Common myeloid progenitor, CD34-positive (primary cell): ENCODE measurements at regions not wholly inside any gene's neighbourhood (a gene's known extent, or its start where the extent isn't known, plus 50 kb on each side); places are given as distances from the start of the nearest gene placed in this dataset.

ENCODE experiments used
- CTCF ChIA-PET: fragments of 350-600 bp; sonication (Branson Sonifier 250); formaldehyde crosslinking; loops from one replicate; lab custom pipeline; 2021; ENCODE audit warnings: antibody characterized with exemption; lab: Charles Lee
- POLR2A ChIA-PET: fragments of 350-600 bp; sonication (Branson Sonifier 250); formaldehyde crosslinking; loops from one replicate; lab custom pipeline; 2021; ENCODE audit warnings: antibody characterized with exemption; lab: Charles Lee
- DNase-seq, 3 donors: peaks; one replicate each; pipeline versions ENCODE4 v3.0.0 to v3.0.0-alpha.2; 2013
- H3K27ac ChIP-seq, 2 experiments: 1 replicate in 1 of 2; 2 replicates in 1 of 2; pipeline ENCODE4 v1.7.0; 2013; ENCODE audit warnings: inconsistent platforms in 2 of 2, low read length in 2 of 2, mild to moderate bottlenecking in 2 of 2, low read depth in 1 of 2, moderate library complexity in 1 of 2; ENCODE audit not compliant: severe bottlenecking in 2 of 2, insufficient read depth in 1 of 2, poor library complexity in 1 of 2
- H3K27me3 ChIP-seq, 5 experiments: replicated peaks in 2 of 5; 1 replicate in 3 of 5; 2 replicates in 2 of 5; pipeline versions ENCODE4 v1.6.1 to v1.7.0; 2013; ENCODE audit warnings: low read length in 4 of 5, mild to moderate bottlenecking in 2 of 5, moderate library complexity in 2 of 5, inconsistent platforms in 1 of 5; ENCODE audit not compliant: insufficient read depth in 5 of 5, control insufficient read depth in 4 of 5
- H3K36me3 ChIP-seq, 4 experiments: 1 replicate in 2 of 4; 2 replicates in 2 of 4; pipeline versions ENCODE4 v1.6.1 to v1.7.0; 2013; ENCODE audit warnings: low read length in 3 of 4, control low read depth in 1 of 4, mild to moderate bottlenecking in 1 of 4; ENCODE audit not compliant: control insufficient read depth in 4 of 4, insufficient read depth in 4 of 4
- H3K4me1 ChIP-seq, 4 experiments: 1 replicate in 3 of 4; 2 replicates in 1 of 4; pipeline versions ENCODE4 v1.6.1 to v1.7.1; 2013; ENCODE audit warnings: low read length in 3 of 4, mild to moderate bottlenecking in 3 of 4, control low read depth in 1 of 4, inconsistent platforms in 1 of 4, moderate library complexity in 1 of 4; ENCODE audit not compliant: control insufficient read depth in 4 of 4, insufficient read depth in 4 of 4; ENCODE audit errors: control extremely low read depth in 1 of 4
- H3K4me3 ChIP-seq, 7 experiments: 1 replicate in 4 of 7; 2 replicates in 3 of 7; pipeline versions ENCODE4 v1.5.1 to v1.7.0; 2013; ENCODE audit warnings: mild to moderate bottlenecking in 7 of 7, low read length in 6 of 7, moderate library complexity in 6 of 7, inconsistent platforms in 2 of 7, low read depth in 2 of 7, control low read depth in 1 of 7; ENCODE audit not compliant: insufficient read depth in 4 of 7, control insufficient read depth in 1 of 7; ENCODE audit errors: extremely low read depth in 1 of 7
- H3K9me3 ChIP-seq, 5 experiments: 1 replicate in 4 of 5; 2 replicates in 1 of 5; pipeline versions ENCODE4 v1.6.1 to v1.7.1; 2013; ENCODE audit warnings: low read length in 4 of 5, mild to moderate bottlenecking in 2 of 5, inconsistent platforms in 1 of 5, low read depth in 1 of 5, moderate library complexity in 1 of 5; ENCODE audit not compliant: control insufficient read depth in 4 of 5, insufficient read depth in 2 of 5; ENCODE audit errors: control extremely low read depth in 1 of 5
- WGBS: methylation state at CpG from one replicate; pipeline ENCODE4 v1.1.5; 2013; ENCODE audit not compliant: insufficient coverage; 5-methylcytosine and 5-hydroxymethylcytosine counted together

DNA sequence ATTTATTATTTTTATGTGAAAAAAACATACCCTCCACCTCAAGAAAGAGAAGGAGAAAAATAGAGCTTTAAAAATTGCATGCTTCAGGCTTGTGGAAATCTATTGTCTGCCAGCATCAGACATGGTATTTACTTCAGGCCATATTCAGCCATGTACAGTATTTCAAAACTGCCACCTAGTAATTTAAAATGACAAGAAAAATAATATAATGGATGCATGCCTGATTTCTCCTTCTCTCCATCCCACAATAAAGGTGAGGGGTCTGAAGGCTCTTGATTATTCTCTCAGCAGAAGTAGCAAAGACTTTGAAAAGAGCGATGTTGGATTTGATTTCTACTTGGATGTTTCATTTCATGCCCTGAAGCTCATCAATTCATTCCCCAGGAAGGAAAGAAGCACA, 250.7 kb downstream of the TBC1D4 start:
- H3K36me3 ChIP-seq = no peaks in the 10 kb centered on the region
- no peak overlapping the region for H3K27ac ChIP-seq
- POLR2A ChIA-PET = no interaction called here
- H3K4me1 ChIP-seq = peaks cover 0 to 14% (median 2%) of the 10 kb centered on the region in 4 experiments
- WGBS = no CpG with 5 or more reads among the region's 1 CpG
- H3K27me3 ChIP-seq = no peaks in the 10 kb centered on the region
- CTCF ChIA-PET = no interaction called here
- peaks cover 0 to 2% (median 0%) of the 10 kb centered on the region in 5 experiments for H3K9me3 ChIP-seq
- DNase-seq = no peak
- no peak overlapping the region for H3K4me3 ChIP-seq

DNA sequence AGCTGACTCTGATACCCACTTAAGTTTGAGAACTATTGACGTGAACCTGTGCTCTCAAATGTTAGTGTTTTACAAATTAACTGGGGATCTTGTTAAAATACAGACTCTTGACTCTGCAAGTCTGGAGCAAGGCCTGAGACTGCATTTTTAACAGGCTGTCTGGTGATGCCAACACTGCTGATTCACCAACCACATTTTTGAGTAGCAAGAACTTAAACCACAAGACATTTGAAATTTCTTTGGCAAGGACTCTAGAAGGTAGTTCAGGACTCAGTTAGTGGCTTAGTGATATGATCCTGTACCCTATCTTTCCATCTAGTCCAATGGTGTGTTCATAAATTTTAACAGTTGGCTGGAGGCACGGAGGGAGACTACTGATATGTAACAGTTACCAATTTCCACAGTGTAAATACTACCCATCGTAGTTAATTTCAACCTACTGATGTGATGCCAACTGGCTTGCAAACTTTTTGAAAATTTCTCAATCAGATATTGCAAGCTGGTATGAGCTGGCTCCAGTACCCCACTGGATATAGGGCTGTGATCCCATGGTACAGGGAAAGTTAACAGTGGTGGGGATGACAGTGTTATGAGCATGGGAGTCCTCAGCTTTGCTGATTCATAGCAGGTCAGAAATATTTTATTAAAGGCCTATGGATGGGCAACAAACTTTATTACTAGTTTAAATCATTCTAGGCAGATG, 255.1 kb downstream of the TBC1D4 start:
- Histone ChIP-seq H3K4me3 (no peak overlapping the region), H3K9me3 (peaks cover 0 to under 1% (median 0%) of the 10 kb centered on the region in 5 experiments), H3K4me1 (peaks cover 0 to 20% (median 3%) of the 10 kb centered on the region in 4 experiments), H3K27ac (no peak overlapping the region), H3K27me3 (peaks cover 0 to 2% (median 0%) of the 10 kb centered on the region in 5 experiments), H3K36me3 (no peaks in the 10 kb centered on the region)
- 40% methylated on average over 1 of the region's 3 CpGs for WGBS
- peak; percentile 53 to 88 (median 83) for DNase-seq
- ChIA-PET CTCF (no interaction called here), POLR2A (no interaction called here)

DNA sequence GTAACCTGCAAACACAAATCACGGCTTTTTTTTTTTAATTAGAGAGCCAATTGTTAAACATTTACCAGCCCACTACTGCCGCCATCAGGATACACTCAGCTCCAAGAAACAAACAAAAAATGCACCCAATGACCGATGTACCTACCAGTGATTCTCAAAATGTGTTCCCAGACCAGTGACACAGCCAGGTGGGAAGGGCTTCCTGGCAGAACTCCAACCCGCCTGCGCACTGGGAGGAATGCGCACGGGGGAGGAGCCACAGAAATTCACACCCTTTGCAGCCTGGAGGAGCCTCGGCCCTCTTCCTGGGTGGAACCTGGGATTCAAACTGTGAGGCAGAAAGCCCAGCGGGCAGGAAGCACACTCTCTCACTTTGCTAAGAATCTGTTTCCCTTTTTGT, 255.9 kb downstream of the TBC1D4 start:
- DNase-seq = no peak
- Histone ChIP-seq H3K36me3 (no peaks in the 10 kb centered on the region), H3K27me3 (peaks cover 0 to 3% (median 0%) of the 10 kb centered on the region in 5 experiments), H3K4me3 (no peak overlapping the region), H3K4me1 (peaks cover 0 to 20% (median 3%) of the 10 kb centered on the region in 4 experiments), H3K9me3 (peaks cover 0 to 1% (median 0%) of the 10 kb centered on the region in 5 experiments), H3K27ac (no peak overlapping the region)
- WGBS = 91% methylated on average over 8 of the region's 9 CpGs
- POLR2A ChIA-PET = no interaction called here
- CTCF ChIA-PET = no interaction called here

DNA sequence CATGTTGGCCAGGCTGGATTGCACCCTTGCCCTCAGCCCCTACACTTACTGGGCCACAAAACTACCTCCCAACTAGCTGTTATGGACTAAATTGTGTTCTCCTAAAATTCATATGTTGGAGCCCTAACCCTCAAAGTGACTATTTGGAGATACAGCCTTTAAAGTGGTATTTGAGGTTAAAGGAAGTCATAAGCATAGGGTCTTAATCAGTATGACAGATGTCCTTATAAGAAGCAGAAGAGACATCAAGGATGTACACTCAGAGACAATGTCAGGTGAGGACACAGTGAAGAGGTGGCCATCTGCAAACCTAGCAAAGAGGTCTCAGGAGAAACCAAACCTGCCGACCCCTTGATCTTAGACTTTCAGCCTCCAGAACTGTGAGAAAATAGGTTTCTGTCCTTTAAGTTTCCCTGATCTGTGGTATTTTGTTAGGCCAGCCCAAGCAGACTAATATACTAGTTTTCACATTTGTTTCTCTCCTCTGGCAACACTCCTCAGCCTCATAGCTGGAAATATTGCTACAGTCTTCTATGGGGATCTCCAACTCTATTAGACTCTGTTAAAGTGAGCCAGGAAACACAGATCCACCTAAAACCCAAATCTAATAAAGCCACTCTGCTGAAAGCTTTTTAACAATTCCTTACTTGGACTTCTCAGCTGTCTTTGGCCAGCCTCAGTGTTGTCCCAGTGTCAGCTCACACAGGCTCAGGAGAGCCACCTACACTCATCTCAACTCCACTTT, 256.5 kb downstream of the TBC1D4 start:
- DNase-seq = no peak
- H3K9me3 ChIP-seq = peaks cover 0 to 1% (median 0%) of the 10 kb centered on the region in 5 experiments
- H3K4me1 ChIP-seq = peaks cover 0 to 20% (median 3%) of the 10 kb centered on the region in 4 experiments
- H3K4me3 ChIP-seq = no peak overlapping the region
- peaks cover 0 to 5% (median 3%) of the 10 kb centered on the region in 5 experiments for H3K27me3 ChIP-seq
- CTCF ChIA-PET = no interaction called here
- no peak overlapping the region for H3K27ac ChIP-seq
- 100% methylated on average over 1 of the region's 1 CpG for WGBS
- POLR2A ChIA-PET = no interaction called here
- H3K36me3 ChIP-seq = no peaks in the 10 kb centered on the region

DNA sequence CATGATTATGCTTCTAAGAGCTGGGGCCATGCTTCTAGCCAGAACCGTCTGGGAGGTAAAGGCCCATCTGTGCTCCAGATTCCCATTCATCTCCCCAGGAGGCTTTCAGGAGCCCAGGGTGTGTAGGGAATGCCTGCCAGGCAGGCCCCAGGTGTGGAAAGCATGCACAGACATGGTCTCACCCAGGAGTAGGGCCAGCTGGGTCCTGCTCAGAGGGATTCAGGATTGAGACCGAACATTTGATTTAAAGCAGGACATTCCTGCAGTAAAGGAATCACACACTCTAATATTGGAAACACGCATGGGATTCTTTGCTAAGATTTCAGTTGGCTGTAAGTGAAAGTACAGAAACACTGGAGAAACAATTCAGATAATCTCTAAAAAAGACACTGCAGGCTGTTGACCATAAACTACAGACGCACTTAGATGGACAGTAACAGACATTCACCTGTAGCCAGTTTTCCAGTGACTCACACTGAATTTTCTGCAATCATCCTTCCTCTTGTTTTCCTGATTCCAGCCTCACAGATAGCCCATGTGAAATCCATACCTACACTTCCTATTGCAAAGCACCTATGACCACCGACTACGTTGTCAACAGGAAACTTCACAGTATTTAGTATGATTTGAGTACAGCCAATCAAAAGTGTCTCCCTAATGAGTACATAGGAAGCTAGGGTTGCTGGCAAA, 257.8 kb downstream of the TBC1D4 start:
- Histone ChIP-seq H3K36me3 (no peaks in the 10 kb centered on the region), H3K9me3 (peaks cover 0 to 1% (median 0%) of the 10 kb centered on the region in 5 experiments), H3K27me3 (peaks cover 0 to 11% (median 5%) of the 10 kb centered on the region in 5 experiments), H3K4me1 (peaks cover 2 to 18% (median 6%) of the 10 kb centered on the region in 4 experiments), H3K27ac (no peak overlapping the region), H3K4me3 (no peak overlapping the region)
- no peak for DNase-seq
- CTCF ChIA-PET = no interaction called here
- POLR2A ChIA-PET = interaction anchor here (0.6 kb wide), 1 partner anchor 15 kb away, joined by 4 read pairs; no protein-coding TSS in a partner anchor
- WGBS = 100% methylated on average over 3 of the region's 6 CpGs

DNA sequence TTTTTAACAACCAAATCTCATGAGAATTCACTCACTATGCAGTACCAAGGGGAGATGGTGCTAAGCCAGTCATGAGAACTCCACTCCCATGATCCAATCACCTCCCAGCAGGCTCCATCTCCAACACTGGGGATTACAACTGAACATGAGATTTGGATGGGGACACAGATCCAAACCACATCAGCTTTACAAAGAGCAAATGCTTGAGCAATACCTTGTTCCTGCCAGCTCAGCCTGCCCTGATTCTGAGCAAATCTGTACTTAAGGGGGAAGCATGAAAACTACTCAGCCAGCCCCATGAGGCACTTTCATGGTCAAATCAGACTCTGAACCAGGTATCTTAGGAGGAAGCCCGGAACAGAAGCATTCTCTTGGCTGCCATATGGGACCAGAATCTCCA, 259.9 kb downstream of the TBC1D4 start:
- peaks cover 1 to 17% (median 9%) of the 10 kb centered on the region in 5 experiments for H3K27me3 ChIP-seq
- POLR2A ChIA-PET = no interaction called here
- CTCF ChIA-PET = interaction anchor here (1.2 kb wide), 1 partner anchor 1995 kb away, joined by 3 read pairs; no protein-coding TSS in a partner anchor
- peaks cover 0 to 1% (median 0%) of the 10 kb centered on the region in 5 experiments for H3K9me3 ChIP-seq
- H3K36me3 ChIP-seq = no peaks in the 10 kb centered on the region
- 78% methylated on average over 1 of the region's 1 CpG for WGBS
- no peak overlapping the region for H3K27ac ChIP-seq
- H3K4me3 ChIP-seq = no peak overlapping the region
- no peak for DNase-seq
- H3K4me1 ChIP-seq = peaks cover 2 to 13% (median 6%) of the 10 kb centered on the region in 4 experiments
